Prostate gland (tissue), 2 donors: ENCODE measurements at regions not wholly inside any gene's neighbourhood (a gene's known extent, or its start where the extent isn't known, plus 50 kb on each side); places are given as distances from the start of the nearest gene placed in this dataset.

Experiments used
- CTCF ChIP-seq, 4 experiments: fragments of 200-600 bp in 2 of 4; fragments of 450-650 bp in 2 of 4; sonication (generic) in 2 of 4; IDR thresholded peaks; 1 replicate in 3 of 4; 2 replicates in 1 of 4; pipeline ENCODE4 v1.5.1; 2016 to 2019; ENCODE audit warnings: antibody characterized with exemption in 4 of 4, mild to moderate bottlenecking in 2 of 4, moderate library complexity in 2 of 4
- POLR2A ChIP-seq: fragments of 450-650 bp; IDR thresholded peaks from one replicate; pipeline ENCODE4 v1.6.1; 2016; ENCODE audit warnings: antibody characterized with exemption, mild to moderate bottlenecking

GRCh38 chr13:21849323-21849722 is 178.4 kb downstream of the FGF9 start:
- TF ChIP-seq CTCF (IDR thresholded peaks at IDR 0.05): peak in 3 of 4 experiments; percentile 18 to 52 (median 45)
- TF ChIP-seq POLR2A: no peak
